Tibial nerve (tissue), 4 donors: ENCODE measurements at regions not wholly inside any gene's neighbourhood (a gene's known extent, or its start where the extent isn't known, plus 50 kb on each side); places are given as distances from the start of the nearest gene placed in this dataset.

Experiments used
- EP300 ChIP-seq, 2 donors: sonication (generic); formaldehyde crosslinking; IDR thresholded peaks; one replicate each; pipeline ENCODE4 v1.6.1; 2017; ENCODE audit warnings: antibody characterized with exemption in 2 of 2, mild to moderate bottlenecking in 1 of 2
- POLR2A ChIP-seq, 2 donors: fragments of 450-650 bp; IDR thresholded peaks; one replicate each; pipeline ENCODE4 v1.6.1; 2017; ENCODE audit warnings: antibody characterized with exemption in 2 of 2, mild to moderate bottlenecking in 2 of 2, moderate library complexity in 2 of 2
- TF ChIP-seq, protein P1 (sequence below), 5 experiments: fragments of 200-600 bp in 3 of 5; fragments of 450-650 bp in 2 of 5; sonication (generic) in 3 of 5; IDR thresholded peaks; one replicate each; pipeline ENCODE4 v1.5.1; 2016 to 2019; ENCODE audit warnings: antibody characterized with exemption in 5 of 5, mild to moderate bottlenecking in 3 of 5, moderate library complexity in 2 of 5

DNA sequence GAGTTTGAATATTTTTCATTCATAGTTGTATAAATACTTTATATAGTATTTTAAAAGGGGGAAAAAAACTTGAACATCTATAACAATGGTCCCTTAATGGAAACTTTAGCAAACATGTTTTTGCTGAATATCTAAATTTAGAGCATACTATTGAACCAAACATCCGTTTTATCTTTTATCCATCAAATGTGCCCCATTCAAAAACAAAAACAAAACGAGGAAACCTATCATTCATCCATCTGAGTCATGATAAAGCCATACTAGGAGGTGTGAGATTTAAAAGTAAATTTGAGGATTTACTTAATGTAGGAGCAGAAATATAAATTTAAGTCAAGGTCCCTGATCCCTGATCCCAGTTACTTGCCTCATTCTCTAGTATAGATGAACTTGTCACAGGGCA lies 463.6 kb upstream of the MDFIC2 start:
- TF ChIP-seq POLR2A (IDR thresholded peaks at IDR 0.05), result no peak
- TF ChIP-seq EP300 (IDR thresholded peaks at IDR 0.05), result no peak
- TF ChIP-seq, protein P1, sequence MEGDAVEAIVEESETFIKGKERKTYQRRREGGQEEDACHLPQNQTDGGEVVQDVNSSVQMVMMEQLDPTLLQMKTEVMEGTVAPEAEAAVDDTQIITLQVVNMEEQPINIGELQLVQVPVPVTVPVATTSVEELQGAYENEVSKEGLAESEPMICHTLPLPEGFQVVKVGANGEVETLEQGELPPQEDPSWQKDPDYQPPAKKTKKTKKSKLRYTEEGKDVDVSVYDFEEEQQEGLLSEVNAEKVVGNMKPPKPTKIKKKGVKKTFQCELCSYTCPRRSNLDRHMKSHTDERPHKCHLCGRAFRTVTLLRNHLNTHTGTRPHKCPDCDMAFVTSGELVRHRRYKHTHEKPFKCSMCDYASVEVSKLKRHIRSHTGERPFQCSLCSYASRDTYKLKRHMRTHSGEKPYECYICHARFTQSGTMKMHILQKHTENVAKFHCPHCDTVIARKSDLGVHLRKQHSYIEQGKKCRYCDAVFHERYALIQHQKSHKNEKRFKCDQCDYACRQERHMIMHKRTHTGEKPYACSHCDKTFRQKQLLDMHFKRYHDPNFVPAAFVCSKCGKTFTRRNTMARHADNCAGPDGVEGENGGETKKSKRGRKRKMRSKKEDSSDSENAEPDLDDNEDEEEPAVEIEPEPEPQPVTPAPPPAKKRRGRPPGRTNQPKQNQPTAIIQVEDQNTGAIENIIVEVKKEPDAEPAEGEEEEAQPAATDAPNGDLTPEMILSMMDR (IDR thresholded peaks at IDR 0.05), result no peak
